HG03442 (cell line): ENCODE measurements at regions not wholly inside any gene's neighbourhood (a gene's known extent, or its start where the extent isn't known, plus 50 kb on each side); places are given as distances from the start of the nearest gene placed in this dataset.
A peak's percentile ranks its signal among the peaks of the same experiment; 100 is the strongest.

Experiments
- ATAC-seq: cut with Tn5 transposase; IDR thresholded peaks from one replicate; pipeline ENCODE4 v1.9.1; 2021; ENCODE audit warnings: mild to moderate bottlenecking, moderate library complexity; ENCODE audit not compliant: unreplicated experiment

DNA sequence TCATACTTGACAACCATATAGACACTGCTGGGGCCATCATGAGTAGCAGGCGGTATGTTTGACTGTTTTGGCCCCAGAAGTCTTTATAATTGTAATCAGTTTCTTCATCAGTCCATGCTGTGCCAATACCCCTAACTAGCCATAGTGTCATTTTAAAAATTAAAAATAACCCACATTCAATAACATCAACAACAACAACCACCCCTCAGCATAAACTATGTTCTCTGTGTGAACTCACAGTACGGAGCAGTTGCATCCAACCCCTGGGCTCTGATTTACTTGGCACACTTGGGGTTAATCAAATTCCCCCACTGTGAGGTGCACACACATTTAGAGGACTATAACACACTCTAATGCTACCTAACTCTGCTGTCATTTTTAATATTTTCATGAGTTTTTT lies 553.7 kb downstream of the USP25 start:
- ATAC-seq, result no peak

DNA sequence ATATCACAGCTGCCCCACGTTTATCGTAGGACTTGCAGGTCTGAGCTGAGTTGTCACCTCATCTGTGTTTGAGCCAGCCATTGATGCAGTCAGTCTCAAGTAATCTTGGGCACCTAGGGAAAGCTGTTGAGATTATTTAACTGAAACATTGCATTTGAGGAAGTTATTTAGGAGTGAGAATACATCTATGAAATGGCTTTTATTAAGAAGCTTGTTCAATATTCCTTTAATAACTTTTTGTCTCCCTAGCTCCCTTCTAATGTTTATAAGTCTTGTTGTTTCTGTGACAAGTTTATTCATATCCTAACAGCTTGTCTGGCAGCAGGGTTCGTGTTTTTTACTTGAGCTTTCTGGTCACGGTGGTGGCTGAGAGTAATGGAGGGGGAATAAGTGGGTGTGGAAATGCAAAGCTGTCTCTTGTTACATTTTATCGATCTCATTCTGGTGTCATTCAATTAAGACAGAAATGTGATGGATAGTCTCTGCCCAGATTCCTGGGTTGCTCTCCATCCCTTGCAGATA lies 555.9 kb downstream of the USP25 start:
- no peak for ATAC-seq

GRCh38 chr21:16287046-16287445 lies 557.3 kb downstream of the USP25 start:
- ATAC-seq, result no peak

DNA sequence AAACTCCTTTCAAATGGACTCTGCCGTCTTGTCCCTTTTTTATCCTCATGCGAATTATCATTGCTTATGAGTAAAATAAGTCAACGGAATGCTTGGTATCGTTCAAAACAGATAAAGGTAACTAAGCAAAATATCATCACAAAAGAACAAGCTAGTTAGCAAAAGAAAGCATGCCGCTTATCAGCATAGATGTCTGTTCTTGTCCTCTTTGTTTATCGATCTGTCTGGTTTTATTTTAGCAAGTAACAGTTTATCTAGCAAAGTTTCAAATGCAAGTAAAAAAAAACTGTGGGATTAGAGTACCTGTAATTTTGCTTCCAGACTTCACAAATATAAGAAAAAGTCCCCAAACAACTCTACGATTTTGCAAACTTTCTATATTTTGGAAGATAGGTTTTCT lies 561.5 kb downstream of the USP25 start:
- ATAC-seq, result no peak

DNA sequence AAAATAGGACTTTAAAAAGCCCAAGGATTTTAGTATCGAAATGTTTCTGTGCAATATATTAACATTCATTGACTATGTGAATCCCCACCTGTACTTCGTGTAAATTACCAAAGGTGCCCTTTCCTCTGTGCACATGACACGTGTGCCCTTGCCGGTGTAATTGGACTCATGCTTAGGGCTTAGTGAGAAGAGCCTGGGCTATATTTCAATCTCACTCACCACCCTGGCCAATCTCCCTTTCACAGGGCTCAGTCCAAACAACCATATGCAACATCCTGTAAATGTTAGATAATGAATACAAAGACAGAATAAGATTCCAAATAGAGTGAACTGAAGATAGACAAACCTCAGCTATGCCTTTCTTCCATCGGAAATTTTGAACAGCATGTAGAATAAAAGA lies 564.3 kb downstream of the USP25 start:
- no peak for ATAC-seq

GRCh38 chr21:16302851-16303282 lies 573.1 kb downstream of the USP25 start:
- ATAC-seq, result no peak

DNA sequence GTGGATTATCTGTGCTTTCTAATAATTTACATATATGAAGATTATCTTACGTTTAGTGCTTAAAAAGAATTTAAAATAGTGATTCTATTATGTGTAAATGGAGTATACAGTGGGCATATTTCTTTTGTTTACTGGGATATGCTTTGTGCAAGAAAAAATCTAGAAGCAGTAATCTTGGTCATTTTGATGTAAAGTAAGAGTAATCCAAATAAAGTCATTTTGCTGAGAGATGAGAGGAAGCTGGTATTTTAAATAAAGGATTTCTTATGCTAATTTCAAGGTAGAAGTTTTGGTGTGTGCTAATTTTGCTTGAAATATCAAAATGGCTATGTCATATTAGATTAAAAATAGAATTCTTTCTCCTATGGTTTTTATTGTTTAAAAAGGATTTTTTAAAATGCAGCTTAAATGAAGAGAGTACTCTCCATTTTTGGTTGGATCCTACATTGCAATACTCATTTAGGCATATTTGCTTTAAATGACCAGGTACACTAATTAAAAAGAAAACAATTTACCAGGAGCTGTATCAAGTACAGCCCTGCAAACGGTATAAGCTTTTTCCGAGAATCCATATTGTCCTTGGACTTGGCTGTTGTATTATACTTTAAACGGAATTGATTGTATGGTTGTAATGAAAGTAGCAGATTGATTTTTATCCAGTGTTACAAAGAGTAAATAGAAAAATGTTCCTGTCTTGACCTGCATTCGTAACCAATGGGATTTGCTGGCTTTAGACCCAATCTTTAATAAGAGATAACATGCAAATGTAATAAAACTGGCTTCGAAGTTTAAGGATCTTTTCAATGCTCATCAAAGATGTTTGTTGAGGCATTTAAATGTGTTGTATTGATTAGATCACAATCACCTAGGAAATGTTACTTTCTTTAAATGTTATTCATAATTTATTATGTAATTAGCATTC lies 574.7 kb downstream of the USP25 start:
- no peak for ATAC-seq

GRCh38 chr21:16305686-16306085 lies 575.9 kb downstream of the USP25 start:
- no peak for ATAC-seq

DNA sequence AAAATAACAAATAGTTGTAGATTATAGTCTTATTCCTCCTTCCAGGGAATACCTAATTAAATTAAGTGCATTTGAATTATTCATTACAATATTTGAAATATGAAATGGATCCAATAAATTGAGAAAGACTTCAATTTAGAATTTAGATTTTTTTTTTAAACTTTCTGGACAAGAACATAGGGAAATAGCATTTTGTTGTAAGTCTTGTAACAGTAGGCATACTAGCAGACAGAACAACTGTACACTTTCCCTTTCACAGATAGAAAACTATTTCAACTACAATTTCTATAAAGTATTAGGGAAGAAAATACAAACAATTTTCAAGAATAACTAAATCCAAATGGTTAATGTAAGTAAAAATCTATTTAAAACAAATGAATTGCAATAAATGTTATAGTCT lies 577.5 kb downstream of the USP25 start:
- no peak for ATAC-seq

- ATAC-seq, result peak; percentile 67
Measured at GRCh38 chr21:16308269-16308668, 578.5 kb downstream of the USP25 start.

DNA sequence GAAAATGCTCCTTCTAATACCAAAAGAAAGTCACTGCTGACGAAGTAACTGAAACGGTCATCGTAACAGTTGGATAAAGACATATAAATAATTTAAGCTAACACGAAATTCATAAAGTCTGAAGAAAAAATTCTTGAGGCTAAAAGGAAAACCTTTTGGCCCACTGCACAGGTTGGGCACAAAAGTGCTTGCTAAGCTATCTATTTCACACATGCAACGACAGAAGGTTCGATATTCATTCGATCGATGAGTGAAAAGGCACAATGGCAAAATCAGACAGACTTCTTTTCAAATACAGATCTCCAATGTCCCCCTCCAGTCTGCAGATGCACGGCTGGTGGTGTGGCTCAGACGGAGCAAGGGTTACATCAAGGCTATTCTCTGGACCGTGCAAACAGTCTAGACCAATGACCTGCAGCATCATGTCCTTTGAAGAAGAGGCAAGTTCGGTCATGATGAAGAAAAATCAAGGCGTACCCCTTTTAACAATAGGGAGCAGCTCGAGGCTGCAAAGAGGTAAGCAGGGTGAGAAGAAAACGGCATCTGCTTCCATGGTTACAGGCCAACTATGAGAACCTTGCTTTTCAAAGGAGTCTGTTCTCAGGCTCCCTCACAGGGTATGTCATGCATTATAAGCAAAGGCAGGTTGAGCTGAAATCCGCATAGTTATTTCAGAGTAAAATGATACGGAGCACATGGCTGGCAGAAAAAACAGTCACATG lies 579.6 kb downstream of the USP25 start:
- ATAC-seq, result no peak

GRCh38 chr21:16310176-16310575 lies 580.4 kb downstream of the USP25 start:
- no peak for ATAC-seq

DNA sequence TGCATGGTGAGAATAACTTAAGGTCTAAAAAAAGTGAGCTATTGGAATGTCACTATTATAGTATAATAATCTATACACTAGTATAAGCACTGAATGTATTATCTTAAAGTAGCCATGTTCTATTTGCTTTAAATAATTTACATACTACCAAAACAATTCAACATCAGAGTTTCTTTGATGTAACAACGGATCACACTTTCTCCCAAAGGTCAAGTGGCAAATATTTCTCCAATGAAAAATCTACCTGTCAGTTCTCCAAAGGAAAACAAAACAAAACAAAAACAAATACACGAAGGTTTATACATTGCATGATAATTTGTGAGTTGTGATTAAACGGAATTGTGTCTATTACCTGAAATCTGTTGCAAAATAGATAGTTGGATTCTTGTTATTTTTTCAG lies 581.4 kb downstream of the USP25 start:
- ATAC-seq, result no peak

GRCh38 chr21:16312321-16312720 lies 582.5 kb downstream of the USP25 start:
- ATAC-seq, result no peak

DNA sequence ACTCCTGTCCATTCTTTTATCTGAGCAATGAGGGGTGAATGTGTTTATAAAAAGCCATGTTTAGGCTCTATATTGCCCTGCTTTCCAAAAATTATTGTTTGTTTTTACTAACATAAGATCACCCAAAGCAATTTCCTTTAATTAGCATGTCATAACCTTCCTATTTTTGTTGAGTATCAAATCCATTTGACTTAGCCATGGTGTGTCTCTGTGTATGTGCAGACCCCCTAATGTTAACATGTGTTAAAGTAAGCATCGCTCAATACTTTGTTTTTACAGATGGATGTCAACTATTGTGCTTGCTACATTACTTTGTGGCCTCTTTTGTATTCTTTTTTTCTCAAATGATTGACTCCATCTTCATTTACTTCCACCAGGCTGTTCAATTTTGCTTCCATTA lies 585.4 kb downstream of the USP25 start:
- no peak for ATAC-seq

DNA sequence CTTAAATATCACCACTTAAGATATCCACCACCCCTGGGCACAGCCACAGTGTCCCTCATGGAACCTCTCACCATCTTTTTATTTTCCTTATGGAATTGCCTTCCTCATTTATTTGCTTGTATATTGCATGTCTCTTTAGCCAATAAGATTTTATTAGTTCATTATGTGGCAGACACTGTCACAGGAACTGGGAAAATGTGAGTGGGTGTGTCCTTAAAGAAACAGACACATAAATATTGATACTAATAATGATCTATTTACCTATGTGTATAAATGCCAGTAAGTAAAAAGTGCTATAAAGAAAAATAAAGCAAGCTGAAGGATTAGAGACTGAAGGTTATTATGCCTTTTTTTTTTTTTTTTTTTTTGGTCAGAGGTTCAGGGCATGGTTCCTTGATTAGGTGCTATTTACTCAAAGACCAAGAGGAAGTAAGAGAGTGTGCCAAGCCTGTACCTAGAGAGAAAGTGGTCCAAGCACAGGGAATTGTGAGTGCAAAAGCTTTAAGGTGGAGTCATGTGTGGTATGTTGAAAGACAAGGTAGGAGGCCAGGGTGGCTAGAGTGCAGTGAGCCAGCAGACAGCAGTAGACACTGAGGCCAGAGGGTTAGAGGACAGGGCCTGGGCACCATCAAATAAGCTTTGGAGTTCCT lies 589.0 kb downstream of the USP25 start:
- ATAC-seq, result no peak

DNA sequence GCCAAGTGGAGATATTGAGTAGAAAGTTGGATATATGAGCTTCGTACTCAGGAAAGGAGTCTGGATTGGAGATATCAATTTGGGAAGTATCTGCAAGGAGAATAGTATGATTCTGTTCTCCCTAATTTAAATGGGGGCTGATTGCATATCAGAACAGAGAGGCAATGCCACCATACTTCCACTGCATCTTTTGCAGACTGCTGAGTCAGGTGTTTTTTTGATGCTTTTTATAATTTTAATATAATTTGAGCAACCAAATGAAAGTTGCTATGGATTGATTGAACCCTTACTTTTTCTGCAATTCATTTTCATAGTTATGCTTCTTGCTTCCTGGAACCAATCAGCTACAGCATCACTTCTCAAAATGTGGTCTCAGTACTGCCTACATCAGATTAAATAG lies 590.3 kb downstream of the USP25 start:
- ATAC-seq, result no peak

- no peak for ATAC-seq
Measured at GRCh38 chr21:16322454-16322853, 592.7 kb downstream of the USP25 start.

- no peak for ATAC-seq
Measured at GRCh38 chr21:16323596-16323995, 593.8 kb downstream of the USP25 start.

- no peak for ATAC-seq
Measured at GRCh38 chr21:16324630-16325029, 594.8 kb downstream of the USP25 start.
